Inflammatory macrophage (primary cell): ENCODE measurements at regions not wholly inside any gene's neighbourhood (a gene's known extent, or its start where the extent isn't known, plus 50 kb on each side); places are given as distances from the start of the nearest gene placed in this dataset.
A peak's percentile ranks its signal among the peaks of the same experiment; 100 is the strongest.
"Not testable (repeated sequence)": the region's sequence is repeated elsewhere in the genome, so short reads cannot be mapped to it uniquely, and the experiment has no call there.

Experiments used
- DNase-seq, 2 donors: peaks; one replicate each; pipeline ENCODE4 v3.0.0-alpha.2; 2020 to 2022

DNA sequence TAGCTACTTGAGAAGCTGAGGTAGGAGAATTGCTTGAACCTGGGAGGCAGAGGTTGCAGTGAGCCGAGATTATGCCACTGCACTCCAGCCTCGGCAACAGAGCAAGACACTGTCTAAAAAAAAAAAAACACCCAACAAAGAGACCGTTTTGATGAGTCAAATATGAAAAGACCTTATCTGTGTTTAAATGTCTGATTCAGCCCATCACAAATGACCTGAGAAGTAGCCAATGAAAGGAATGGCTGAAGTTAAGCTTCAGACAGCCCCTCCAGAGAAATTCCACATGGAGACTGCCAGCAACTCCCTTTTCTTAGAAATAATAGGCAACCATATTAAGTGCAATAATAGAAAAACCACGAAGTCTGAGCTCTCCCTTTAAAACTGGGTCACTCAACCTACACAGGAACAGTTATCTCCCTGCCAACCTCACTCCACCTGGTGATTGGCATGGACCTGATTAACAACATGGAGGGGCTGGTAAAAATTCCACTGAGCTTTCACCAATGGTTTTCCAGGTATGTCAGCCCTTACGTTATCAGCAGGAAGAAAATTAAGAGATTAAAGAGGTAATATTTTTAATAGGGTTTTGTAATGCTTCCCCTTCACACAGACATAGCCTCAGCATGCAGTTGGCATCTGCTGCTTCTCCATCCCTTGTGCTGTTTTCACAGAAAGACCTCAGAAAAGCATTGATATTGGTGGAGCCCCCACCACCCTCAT, 238.1 kb upstream of the STT3B start:
- DNase-seq: no peak

DNA sequence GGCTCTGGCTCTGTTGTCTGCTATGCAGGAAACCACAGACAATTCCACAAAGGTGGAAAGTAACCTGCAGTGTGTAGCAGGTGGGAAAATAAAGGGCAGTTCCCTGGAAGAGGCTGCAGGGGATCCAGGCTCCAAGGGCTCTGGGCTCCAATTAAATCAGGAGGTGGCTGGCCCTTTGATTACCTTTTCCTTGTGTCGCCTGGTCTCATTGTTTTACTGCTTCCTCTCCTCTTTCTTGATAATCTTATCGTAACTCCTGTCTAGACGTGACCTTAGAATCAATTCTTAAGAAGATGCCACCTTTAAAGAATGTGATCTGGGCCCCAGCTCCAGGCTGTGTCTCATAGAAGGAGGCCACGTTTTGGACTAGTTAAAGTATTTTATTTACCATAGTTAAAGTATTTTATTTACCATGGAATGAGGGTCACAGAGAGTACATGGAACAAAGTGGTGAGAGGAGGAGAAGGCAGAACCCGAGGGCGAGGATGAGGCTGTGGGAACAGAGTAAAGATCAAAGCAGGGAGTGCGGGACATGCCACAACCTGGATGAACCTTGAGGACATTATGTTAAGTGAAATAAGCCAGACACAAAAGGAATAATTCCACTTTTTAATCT, 237.5 kb upstream of the STT3B start:
- DNase-seq: no peak

DNA sequence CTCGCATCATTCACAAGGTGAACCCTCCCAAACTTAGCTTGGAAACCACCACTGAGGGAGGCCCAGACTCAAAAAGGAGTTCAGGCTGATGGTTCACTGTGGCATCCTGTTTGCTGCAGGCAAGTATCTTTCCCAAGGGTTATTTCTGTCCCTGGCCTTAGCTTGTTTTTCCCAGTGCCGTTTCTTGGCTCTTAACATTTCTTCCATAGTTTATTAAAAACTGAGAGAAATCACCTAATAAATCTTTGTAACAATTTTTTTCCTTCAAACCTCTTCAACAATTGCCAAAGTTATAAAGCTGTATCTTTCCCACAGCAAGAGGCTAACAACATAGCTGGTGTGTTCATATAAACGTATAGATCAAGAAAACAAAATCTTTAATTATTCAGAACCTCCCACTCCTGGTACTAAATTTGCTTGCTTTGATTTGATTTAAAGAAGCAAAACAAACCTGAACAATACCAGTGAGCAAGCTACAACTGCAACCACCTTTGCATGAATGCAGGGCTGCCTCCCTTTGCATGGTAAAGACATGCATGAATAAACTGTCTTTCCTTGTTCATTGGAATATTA, 234.9 kb upstream of the STT3B start:
- DNase-seq: no peak

DNA sequence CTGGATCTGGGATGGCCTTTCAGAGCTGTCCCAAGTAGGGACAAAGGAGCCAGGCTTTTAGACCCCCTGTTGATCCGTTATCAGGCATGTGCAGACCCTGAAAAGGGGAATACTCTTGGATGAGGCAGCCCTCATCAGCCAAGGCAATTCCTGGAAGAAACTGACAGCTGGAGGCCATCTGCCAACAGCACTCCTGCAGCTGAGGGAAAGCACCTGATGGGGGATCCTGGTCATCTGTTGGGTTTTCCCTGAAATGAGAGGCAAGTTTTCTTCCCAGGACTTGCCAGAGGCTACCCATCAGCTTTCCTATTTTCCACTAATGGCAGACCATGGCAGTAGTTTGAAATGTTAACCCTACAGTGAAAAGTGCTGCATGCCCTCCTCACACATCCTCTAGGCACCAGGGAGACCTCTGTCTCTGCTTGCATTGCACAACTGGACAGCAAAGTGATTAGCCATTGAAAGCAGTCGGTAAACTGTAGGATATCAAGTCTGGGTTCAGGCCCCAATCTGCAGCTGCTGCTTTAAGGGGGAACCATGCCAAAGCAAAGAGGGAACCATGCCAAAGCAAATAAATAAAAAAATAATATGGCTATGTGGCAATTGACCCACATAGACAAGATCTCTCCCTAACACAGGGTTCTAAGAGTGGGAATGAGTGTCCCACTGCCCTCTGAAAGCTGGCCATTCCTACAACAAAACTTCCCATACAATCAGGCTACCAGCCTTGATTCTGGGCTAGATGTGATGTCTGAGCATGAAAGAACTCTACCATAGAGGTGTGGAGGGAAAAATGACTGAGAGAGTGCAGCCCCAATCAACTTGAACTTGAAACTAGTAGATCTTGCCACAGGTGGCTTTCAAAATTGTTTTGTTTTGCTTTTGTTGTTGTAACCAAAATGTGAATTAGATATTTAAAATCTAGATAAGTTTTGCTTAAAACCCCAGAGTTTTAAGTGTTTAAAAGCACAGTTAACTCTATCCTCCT, 232.0 kb upstream of the STT3B start:
- DNase-seq: no peak

DNA sequence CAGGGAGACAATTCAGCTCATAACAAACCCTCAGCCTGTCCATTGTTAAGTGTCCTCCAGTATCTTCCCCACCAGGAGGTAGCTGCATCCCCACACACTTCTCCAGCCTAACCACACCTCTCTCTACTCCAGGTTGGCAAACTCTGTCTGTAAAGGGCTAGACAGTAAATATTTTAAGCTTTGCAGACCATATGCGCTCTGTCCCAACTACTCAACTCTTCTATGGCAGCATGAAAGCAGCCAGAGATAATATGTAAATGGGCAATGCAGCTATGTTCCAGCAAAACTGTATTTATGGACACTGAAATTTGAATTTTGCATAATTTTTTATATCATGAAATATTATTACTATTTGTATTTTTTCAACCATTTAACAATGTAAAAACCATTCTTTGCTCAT, 230.4 kb upstream of the STT3B start:
- no peak for DNase-seq

DNA sequence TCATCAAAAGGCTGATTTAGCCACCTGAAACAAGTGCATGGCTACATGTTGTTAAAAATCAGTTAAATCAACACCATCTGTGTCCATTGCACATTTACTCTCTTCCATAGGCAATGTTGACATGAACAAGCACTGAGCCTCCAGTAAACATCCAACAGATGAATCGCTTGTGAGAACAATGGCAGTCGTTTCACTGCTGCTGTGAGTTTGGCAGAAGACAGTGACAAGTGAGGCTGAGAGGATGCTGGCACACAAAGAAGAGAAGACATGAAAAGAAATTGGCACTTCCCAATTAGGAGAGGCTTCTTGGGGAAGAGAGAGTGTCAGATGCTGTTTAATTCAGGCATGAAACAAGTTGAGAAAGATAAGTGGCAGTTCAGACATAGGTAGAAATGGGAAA, 227.4 kb upstream of the STT3B start:
- DNase-seq: no peak

DNA sequence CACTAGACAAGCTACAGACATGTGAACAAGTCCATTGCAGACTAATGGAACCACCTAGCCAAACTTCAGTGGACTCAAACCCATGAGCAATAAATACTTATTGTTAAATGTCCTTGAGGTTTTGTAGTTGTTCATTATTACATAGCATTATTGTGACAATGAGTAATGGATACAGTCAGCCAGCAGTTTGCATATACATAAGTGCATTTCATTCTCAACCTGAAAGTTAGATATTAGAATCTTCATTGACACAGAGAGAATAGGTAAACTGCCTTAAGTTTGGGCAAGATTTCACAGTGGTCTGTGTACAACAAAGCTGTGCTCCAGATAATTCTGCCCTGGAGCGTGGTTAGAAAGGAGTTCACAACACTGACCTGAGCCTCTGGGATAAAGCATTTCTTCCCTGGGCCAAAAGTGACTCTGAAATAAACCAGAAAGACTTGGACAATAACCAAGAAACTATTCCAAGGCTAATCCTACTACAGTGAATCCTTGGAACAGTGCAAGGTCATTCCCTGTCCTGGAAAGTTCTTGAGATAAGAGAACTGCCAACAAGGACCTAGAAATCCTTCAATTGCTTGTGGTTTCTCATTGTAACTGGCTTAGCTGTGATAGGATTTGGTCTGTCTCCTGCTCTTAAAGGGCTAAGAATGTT, 225.5 kb upstream of the STT3B start:
- DNase-seq: no peak

DNA sequence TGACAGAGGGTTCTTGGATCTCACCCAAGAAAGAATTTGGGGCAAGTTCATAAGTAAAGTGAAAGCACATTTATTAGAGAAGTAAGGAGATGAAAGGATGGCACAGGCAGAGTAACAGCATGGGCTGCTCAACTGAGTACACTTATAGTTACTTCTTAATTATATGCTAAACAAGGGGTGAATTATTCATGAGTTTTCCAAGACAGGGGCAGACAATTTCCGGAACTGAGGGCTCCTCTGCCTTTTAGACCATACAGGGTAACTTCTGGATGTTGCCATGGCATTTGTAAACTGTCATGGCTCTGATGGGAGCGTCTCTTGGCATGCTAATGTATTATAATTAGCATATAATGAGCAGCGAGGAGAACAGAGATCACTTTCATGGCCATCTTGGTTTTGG, 221.2 kb upstream of the STT3B start:
- DNase-seq: no peak

DNA sequence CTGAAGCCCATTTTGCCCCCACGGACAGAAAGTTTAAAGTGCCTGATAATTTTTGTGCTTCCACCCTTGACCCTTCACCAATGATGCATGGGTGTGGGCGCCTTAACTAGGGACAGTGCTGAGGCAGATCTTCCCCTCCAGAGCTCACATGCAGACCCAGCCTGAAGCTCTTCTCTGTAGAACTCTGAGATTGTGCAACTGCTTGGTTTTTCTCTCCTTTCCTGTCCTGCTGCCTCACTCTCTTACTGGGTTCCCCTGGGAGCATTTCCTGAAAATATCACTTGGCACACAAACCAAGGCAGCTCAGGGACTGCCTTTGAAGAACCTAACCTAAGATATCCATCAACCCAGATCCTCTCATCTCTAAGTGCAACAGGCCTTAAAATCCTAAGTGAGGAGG, 220.3 kb upstream of the STT3B start:
- no peak for DNase-seq

DNA sequence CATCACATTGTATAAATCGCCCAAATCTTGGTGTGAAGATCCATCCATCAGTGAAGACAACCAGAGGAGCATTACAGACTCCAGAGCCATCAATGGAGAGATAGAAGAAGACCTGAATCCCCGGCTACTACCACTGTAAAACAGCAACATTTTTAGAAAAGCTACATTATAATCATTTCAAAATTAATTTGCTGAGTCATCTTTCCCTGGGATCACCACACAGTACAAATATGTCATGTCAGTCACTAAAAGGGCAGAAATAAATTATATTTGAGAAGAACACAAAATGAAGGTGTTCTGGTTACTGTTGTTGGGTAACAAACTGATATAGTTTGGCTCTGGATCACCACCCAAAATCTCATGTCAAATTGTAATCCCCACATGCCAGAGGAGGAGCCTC, 218.5 kb upstream of the STT3B start:
- DNase-seq: no peak

DNA sequence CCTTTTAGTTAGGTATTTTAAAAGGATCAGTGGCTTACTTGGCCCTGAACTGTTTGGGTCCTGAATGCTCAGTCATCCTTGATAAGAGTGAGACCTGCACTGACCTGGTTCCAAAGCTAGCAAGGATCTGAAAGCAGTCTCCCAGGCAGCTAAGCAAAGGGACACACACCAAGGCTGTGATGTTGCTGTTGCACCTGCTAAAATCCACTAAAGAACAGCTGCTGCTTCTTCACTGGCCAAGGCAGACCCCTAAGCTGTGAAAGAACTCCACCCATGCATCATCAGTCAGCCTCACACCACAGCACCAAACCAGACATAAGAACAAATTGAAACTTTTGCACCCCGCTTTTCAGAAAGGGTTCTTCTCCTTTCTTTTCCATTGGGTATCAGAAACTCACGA, 213.4 kb upstream of the STT3B start:
- no peak for DNase-seq

DNA sequence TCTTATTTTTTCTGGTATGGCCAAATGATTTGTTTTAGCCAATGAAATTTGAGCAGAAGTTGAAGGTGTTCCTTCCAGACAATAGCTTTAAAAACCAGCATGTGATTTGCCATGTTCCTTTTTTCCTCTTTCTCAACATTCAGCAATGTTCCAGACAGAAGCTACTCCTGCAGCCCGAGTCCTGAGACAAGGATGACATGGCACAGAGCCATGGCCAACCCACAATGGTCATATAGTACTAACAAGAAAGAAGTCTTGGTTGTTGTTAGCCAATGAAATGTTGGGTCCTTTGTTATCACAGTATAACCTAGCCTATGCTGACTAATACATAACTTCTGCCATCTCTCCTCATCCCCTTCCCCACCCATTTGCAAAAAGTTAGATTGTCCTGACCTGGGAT, 211.1 kb upstream of the STT3B start:
- DNase-seq: peak; percentile 24

DNA sequence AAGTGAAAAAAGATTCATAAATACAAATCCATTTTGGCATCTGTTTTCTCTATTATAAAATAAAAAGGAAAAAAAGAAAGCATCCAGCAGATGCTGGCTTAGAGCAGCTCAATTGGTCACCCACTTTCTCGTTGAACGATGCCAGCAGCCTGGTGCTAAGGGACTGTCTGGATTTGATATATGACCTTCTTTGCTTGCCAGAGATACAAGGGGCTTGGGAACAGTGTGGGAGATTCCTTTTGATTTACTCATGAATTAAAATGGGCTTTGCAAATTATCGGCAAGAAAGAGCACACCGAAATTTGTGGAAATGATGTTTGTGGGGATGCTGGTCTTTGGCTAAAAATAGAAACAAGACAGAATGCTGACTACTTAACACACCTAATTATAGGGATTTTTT, 210.3 kb upstream of the STT3B start:
- no peak for DNase-seq

DNA sequence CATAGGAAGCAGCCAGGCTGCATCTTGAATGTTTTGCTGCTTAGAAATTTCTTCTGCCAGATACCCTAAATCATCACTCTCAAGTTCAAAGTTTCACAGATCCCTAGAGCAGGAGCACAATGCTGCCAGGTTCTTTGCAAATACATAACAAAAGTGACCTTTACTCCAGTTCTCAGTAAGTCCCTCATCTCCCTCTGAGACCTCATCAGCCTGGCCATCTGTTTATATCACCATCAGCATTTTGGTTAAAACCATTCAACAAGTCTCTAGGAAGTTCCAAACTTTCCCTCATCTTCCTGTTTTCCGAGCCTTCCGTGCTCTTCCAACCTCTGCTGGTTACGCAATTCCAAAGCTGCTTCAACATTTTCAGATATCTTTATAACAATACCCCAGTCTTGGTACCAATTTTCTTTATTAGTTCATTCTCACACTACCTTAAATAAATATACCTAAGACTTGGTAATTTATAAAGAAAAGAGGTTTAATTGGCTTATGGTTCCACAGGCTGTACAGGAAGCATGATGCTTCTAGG, 204.8 kb upstream of the STT3B start:
- DNase-seq: not testable (repeated sequence)

DNA sequence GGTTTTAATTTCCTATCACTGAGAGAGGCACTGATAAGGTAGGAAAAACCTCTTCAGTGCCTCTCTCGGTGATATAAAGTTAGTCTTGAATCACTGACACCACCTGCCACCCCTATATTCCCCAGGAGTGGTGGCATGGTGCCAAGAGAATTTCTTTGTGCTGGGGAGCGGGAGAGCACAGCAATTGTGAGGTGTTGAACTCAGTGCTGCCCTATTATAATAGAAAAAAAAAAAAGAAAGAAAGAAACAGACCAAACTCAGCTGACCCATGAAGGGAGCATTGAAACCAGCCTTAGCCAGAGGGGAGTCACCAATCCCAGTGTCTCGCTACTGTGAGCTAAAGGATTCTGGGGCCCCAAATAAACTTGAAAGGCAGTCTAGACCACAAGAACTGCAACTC, 201.4 kb upstream of the STT3B start:
- DNase-seq: no peak

DNA sequence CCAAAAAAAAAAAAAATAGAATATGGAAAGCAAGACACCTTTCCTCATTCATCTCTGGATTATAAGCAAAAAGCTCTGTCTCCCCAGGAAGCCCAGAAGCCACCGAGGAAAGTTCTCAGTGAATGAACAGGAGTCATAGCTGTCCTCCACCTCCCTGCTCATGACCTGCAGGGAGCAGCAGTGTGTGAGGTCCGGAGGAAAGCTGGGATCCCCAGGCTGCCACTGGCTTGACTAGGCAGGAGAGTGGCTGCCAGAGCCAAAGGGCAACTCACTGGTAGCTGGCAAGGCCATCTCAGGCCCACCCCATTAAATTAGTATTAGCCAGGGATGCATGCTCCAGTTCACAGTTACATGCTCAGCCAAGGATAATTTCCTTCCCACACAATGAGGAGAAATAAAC, 191.6 kb upstream of the STT3B start:
- DNase-seq: no peak

DNA sequence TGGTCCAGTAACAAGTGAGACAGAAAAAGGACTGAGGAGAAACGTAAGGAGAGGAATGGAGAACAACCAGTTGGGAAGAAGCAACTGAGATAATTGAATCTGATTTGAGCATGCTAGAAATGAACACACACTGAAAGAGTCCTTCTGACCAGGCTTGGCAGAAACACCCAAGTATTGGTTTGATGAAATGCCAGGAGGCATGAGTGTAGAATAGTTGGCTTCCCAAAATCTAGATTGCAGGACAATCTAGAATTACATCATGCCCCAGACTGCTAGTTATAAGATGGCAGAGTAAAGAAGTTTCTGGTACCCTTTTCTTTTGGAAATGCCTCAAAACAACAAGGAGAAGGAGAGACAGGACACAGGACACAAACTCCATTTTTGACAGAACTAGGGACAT, 189.7 kb upstream of the STT3B start:
- no peak for DNase-seq

DNA sequence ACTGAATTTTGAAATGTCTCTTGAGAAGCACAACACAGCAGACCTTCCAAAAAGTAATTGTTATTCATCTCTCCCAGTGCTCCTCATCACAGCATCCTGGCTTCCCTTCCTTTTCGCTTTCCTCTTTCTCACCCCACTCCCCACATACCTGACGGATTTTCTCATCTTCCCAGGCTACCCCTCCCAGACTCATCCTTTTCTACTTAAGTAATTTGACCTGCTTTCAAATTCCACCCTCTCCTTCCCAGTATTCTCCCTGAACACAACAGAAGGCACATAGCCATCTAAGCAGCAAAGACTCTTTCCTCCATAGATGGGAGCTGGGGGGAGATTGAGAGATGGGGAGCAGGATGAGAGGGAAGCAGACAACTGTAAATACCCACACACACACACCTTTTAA, 187.1 kb upstream of the STT3B start:
- DNase-seq: no peak

DNA sequence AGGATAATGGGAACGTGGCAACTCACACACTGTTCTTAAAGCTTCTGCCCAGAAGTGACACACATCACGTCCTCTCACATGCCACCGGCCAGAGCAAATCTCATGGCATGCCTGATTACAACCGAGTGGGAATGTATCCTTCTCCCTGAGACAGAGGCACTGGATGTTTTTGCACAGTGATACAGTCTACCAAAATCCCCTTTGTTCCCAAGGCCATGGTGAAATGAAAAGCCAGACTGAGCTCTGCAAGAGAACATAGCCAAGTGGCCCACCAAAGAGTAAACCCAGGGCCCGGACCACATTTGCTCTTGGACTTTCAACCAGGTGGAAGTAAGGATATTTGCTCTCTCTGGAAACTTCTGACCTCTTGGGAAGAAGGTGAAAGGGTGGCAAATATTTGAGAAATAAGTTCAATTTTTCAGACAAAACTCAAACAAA, 186.2 kb upstream of the STT3B start:
- DNase-seq: no peak

DNA sequence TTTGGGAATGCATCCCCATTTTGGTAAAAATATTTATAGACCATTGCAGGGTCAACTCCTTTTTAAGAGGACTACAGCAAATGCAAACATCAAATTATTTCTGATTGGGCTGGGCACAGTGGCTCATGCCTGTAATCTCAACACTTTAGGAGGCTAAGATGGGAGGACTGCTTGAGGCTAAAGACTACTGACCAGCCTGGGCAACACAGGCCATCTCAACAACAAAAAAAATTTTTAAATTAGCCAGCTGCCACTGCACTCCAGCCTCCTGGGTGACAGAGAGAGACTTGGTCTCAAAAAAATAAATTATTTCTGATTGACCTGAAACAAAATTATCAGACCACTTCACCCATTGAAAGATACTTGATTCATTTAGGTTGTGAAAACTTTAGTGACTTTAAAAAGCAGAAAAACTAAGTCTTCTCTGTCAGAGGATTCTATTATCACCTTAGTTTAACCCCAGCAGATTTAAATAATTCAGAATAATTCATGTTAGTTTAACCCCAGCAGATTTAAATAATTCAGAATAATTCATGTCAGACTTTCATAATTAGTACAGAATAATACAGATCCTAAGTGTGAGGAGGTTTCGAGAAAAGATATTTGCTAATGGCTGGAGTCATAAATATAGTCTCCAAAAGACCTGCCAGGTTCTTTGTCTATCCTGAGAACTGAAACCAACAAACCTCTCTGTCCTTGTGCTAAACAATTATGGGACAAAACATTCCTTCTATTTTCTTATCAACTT, 183.6 kb upstream of the STT3B start:
- no peak for DNase-seq

DNA sequence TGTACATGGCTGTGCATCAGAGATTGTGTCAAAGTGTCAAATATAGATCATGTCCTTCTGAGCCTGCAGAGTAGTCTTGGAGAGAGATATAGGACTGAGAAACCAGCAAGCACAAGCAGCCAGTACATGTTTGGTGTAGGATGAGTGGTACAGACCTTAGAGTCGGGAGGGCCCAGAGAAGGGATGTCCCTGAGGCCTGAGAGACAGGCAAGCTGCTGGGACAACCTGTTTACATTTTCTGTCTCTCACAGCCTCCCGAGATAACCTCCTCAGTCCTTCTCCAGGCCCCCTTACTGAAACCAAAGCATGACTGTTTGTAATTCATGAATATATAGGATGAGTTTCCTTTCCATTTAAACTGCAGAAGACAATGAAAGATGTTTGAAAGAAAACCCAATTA, 182.4 kb upstream of the STT3B start:
- no peak for DNase-seq

DNA sequence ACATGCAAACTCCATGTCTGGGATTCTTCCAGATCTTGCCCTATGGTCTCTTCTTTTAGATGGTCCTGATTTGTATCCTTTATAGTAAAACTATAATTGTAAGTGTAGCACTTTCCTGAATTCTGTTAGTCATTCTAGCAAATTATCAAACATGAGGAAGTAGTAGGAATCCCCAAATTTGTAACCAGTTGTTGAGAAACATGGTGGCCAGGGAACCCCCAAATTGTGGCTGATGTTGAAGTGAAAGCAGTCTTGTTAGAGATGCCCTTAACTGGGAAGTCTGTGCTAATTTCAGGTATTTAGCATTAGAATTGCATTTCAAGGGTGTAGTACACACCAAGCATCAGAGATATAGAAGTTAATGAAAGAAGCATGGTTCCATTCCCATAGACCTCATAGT, 180.4 kb upstream of the STT3B start:
- no peak for DNase-seq
